NCI-H2081 treated with DMSO at 0.1 percent for 48 hours (cell line): ENCODE measurements at regions not wholly inside any gene's neighbourhood (a gene's known extent, or its start where the extent isn't known, plus 50 kb on each side); places are given as distances from the start of the nearest gene placed in this dataset.
"Not testable (repeated sequence)": the region's sequence is repeated elsewhere in the genome, so short reads cannot be mapped to it uniquely, and the experiment has no call there.

Experiments
- DNase-seq: peaks from one replicate; lab custom pipeline; 2025; lab: John Stamatoyannopoulos, UW

DNA sequence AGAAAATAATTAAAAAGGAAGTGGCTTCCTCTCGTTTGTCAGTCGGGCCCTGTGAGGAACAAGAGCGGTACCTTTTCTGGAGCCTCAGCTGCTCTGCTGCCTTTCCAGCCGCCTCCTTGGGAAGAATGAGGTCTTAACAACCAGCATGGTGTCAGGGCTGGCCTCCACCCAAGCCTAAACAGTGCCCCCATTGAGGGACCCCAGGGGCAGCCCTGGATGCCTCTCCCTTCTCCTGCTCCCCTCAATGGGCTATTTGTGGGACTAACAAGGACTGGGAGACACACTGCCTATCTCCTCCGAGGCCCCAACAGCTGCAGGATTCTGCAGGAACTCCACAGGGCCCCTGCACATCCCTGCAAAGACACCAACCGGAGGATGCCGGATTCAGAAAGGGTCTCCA, 155.4 kb upstream of the MAP3K1 start:
- no peak for DNase-seq

DNA sequence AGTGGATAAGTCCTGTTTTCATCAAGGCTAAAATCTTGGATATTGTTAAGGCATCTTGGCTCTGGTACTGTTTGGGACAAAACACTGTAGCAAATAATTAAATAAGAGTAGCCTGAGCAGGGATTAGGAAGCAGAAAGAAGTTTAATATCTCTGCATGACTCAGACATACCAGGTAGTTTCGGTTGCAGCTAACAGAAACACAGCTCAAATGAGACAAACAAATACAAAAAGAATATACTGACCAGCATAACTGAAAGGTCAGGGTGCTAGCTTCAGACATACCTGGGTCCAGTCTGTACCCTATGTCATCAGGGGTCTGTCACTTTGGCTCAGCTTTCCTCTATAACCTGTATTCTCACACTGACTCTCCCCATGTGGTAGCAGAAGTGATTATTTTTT, 156.4 kb upstream of the MAP3K1 start:
- no peak for DNase-seq

- no peak for DNase-seq
Observed at GRCh38 chr5:56656846-56657726, 158.3 kb upstream of the MAP3K1 start.

GRCh38 chr5:56651893-56652292, 163.5 kb upstream of the MAP3K1 start:
- DNase-seq: no peak

DNA sequence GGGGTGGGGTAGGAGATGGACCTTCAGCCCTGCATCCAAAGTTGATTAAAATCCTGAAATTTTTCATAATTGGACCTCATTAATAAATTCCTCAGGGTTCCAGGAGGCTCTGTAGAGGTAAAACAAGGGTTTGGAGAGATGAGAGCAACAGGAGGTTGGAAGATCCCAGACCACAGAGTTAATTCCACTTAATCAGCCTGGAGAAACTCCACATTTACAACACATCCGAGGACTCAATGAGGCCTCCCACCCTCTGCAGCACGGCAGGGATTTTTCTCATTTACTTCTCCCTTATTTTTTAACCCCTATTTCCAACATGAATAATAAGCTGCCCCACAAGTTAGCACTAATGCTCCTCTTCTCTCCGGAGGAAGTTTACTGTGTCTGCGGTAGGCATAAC, 165.0 kb upstream of the MAP3K1 start:
- no peak for DNase-seq

DNA sequence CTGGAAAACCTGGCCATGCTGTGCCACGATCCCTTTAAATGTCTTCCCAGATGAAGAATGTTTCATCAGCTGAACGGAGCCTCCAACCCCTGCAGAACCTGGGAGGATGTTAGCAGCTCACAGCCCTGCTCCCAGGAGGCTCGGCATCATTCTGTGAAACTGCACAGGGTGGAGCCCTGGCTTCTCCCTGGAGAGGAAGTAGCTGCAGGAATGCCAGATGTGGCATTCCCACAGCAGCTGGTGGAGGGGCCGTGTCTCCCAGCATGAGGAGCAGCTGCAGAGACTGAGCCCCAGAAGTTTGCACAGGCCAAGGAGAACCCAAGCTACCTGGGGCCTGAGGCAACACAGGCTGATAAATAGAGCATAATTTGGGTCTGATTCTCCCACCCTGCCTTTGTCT, 165.8 kb upstream of the MAP3K1 start:
- no peak for DNase-seq

GRCh38 chr5:56648460-56649034, 166.8 kb upstream of the MAP3K1 start:
- no peak for DNase-seq

- DNase-seq: no peak
Observed at GRCh38 chr5:56647099-56647850, 168.1 kb upstream of the MAP3K1 start.

- no peak for DNase-seq
Observed at GRCh38 chr5:56641635-56642260, 173.6 kb upstream of the MAP3K1 start.

DNA sequence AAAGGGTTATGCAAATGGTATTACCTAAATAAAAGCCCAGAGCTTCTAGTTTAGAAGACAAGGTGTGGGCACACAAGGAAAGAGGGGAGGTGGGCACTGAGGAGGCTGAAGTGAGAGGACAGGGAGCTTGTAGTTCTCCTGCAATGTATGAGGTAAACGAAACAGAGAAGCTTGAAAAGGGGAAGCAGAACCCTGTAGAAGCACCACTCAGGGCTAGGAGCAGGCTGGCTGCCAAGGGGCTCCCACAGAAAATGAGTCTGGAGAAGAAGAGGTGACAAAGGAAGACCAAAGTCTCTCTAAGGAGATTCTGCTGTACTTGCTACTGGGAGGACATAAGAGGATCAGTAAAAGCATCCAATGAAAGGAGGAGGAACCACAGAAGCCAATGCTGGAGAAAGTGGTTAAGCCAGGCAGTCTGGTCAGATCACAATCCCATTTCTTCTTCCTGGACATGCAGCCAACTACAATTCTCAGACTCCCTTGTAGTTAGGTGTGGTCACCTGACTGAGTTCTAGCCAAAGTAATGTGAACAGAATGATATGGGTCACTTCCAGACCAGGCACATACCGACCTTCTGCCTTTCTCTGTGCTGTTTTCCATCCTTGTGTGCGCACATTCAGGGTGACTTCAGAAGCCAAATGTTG, 174.5 kb upstream of the MAP3K1 start:
- DNase-seq: no peak

DNA sequence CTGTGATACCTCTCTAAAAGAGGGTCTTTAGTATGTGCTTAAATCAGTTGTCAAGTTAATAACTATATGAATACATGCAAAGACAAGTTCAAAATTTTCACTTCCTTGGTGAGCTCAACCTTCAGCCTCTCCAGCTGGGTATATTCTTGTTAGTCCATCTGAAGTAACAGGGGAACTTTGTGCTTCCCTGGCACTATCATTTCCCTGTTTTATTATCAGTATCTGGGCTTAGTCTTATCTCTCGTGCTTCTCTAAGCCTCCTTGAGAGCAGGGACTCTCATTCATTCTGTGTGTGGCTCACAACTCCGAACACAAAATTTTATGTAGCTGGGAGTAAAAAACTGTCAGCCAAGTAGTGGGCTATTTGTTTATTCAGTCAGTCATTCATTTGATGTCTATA, 175.9 kb upstream of the MAP3K1 start:
- no peak for DNase-seq

- no peak for DNase-seq
Observed at GRCh38 chr5:56638768-56639238, 176.5 kb upstream of the MAP3K1 start.

DNA sequence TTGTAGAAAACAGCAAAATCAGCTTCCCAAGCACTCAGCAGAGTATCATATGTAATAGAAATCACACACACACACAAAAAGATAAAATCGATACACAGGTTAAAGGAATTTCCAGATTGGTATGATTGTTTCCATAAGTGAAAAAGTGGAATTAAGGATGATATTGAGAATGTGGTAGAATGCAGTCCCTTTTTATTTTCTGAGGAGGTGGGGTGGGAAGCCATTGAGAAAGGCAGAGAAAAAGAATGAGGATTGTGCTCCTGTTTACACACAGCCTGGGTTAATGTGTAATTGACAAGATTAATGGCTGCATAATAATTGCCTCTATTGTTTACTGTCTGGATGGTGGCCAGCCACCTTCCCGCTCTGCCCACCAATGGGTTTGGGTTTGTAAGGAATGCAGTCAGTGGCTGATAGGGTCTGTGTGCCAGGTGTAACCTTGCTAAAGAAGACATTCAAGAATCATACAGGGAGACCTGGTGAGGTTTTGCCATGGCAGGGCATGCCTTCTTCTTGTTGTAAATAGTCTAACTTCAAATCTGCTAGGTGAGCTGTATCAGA, 177.2 kb upstream of the MAP3K1 start:
- peak; percentile 42 for DNase-seq

- no peak for DNase-seq
Observed at GRCh38 chr5:56637321-56637920, 177.9 kb upstream of the MAP3K1 start.

DNA sequence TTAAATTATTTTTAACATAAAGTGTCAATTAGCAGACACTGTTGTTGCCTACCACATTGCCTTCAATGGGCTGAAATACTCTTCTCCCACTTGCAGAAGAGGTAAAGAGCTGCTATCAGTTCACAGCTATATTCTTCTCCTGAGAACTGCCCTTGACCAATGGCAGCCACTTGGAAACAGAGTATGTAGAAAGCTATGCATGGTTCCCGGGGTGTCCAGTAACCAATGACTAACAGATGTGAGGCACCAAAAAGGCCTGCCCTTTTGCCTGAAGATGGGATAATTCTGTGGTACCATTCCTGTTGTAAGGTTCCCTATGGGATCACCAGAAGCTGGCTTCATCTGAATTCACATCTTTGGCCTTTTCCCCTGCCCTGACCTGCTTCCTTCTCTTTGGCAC, 181.4 kb upstream of the MAP3K1 start:
- no peak for DNase-seq

DNA sequence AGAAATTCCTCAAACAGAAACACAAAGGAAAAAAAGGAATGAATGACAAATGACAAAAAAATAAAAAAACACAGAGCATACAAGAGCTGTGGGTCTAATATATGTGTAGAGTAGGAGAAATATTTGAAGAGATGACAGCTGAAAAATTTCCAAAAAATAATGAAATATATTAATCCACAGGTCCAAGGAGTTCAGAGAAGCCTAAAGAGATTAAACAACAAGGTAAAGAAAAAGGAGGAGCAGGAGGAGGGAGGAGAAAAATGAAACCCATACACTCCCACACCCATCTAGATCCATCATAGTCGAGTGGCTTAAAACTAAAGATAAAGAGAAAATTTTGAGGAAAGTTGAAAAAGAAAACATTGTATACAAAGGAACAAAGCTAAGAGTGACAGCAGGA, 182.4 kb upstream of the MAP3K1 start:
- DNase-seq: no peak

DNA sequence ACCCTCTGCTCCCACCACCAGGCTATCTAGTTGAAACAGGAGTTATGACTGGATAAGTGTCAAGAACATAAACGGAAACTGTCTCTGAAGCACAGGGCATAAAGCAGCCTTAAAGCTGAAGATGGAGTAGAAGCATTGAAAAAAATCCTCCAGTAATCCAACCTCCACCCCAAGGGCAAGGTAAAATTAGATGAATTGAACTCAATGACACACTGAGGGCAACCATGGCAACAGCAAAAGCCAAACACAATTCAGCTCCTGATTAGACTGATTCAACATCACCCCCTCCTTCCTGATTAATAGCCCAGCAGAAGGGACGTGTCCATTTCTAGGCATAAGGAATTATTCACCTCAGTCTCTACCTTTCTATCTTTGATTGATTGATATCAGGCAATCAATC, 183.2 kb upstream of the MAP3K1 start:
- no peak for DNase-seq

GRCh38 chr5:56631719-56632118, 183.6 kb upstream of the MAP3K1 start:
- DNase-seq: no peak

DNA sequence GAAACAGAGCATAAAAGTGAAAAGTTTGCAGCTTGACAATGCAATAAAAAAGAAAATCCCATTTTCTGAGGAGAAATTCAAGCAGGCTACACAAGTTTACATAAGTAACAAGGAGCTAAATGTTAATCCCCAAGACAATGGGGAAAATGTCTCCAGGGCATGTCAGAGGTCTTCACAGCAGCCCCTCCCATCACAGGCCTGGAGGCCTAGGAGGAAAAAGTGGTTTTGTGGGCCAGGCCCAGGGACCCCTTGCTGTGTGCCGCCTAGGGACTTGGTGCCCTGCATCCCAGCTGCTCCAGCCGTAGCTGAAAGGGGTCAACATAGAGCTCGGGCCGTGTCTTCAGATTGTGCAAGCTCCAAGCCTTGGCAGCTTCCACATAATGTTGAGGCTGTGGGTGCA, 186.7 kb upstream of the MAP3K1 start:
- not testable (repeated sequence) for DNase-seq

GRCh38 chr5:56625541-56625940, 189.8 kb upstream of the MAP3K1 start:
- no peak for DNase-seq

GRCh38 chr5:56624751-56625150, 190.6 kb upstream of the MAP3K1 start:
- no peak for DNase-seq
